Endothelial cell (in vitro differentiated cells): ENCODE measurements at regions not wholly inside any gene's neighbourhood (a gene's known extent, or its start where the extent isn't known, plus 50 kb on each side); places are given as distances from the start of the nearest gene placed in this dataset.

ENCODE experiments used
- DNase-seq: peaks from one replicate; pipeline ENCODE4 v3.0.0; 2021; ENCODE audit warnings: low spot score
- H3K27ac Mint-ChIP-seq: one replicate; pipeline ENCODE4 v1.8.0; 2021; ENCODE audit warnings: mixed read lengths, inconsistent platforms; ENCODE audit not compliant: unreplicated experiment
- H3K27me3 Mint-ChIP-seq: one replicate; pipeline ENCODE4 v1.8.0; 2021; ENCODE audit warnings: mild to moderate bottlenecking, moderate library complexity, mixed read lengths, inconsistent platforms; ENCODE audit not compliant: unreplicated experiment
- H3K36me3 Mint-ChIP-seq: one replicate; pipeline ENCODE4 v1.8.0; 2021; ENCODE audit warnings: mild to moderate bottlenecking, low read depth, mixed read lengths, inconsistent platforms; ENCODE audit not compliant: unreplicated experiment
- H3K4me1 Mint-ChIP-seq: one replicate; pipeline ENCODE4 v1.8.0; 2021; ENCODE audit warnings: mild to moderate bottlenecking, mixed read lengths, inconsistent platforms; ENCODE audit not compliant: unreplicated experiment
- H3K4me3 Mint-ChIP-seq: one replicate; pipeline ENCODE4 v1.8.0; 2021; ENCODE audit warnings: mild to moderate bottlenecking, mixed read lengths, inconsistent platforms; ENCODE audit not compliant: unreplicated experiment
- H3K9me3 Mint-ChIP-seq: one replicate; pipeline ENCODE4 v1.8.0; 2021; ENCODE audit warnings: mixed read lengths, inconsistent platforms; ENCODE audit not compliant: unreplicated experiment
- CTCF ChIP-seq: fragments of 200-600 bp; sonication (generic); IDR thresholded peaks from one replicate; pipeline ENCODE4 v1.5.0; 2021; ENCODE audit warnings: antibody characterized with exemption; ENCODE audit not compliant: unreplicated experiment

DNA sequence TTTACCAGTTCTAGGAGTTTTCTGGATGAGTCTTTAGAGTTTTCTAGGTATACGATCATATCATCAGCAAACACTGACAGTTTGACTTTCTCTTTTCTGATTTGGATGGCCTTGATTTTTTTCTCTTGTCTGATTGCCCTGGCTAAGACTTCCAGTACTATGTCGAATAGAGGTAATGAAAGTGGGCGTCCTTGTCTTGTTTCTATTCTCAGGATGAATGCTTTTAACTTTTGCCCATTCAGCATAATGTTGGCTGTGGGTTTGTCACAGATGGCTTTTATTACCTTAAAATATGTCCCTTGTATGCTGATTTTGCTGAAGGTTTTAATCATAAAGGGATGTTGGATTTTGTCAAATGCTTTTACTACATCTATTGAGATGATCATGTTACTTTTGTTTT lies 223.2 kb upstream of the COBL start:
- Mint-ChIP-seq H3K9me3 (no peaks in the 10 kb centered on the region), H3K4me1 (no peaks in the 10 kb centered on the region), H3K27ac (no peak overlapping the region), H3K27me3 (peaks cover 1% of the 10 kb centered on the region), H3K36me3 (no peaks in the 10 kb centered on the region), H3K4me3 (no peak overlapping the region)
- no peak for DNase-seq
- no peak for TF ChIP-seq CTCF

- no peak for TF ChIP-seq CTCF
- DNase-seq, result no peak
- Mint-ChIP-seq H3K4me3 (no peak overlapping the region), H3K36me3 (no peaks in the 10 kb centered on the region), H3K27me3 (no peaks in the 10 kb centered on the region), H3K27ac (no peak overlapping the region), H3K4me1 (peaks cover 4% of the 10 kb centered on the region), H3K9me3 (no peaks in the 10 kb centered on the region)
Observed at GRCh38 chr7:51528172-51528571, 211.6 kb upstream of the COBL start.

DNA sequence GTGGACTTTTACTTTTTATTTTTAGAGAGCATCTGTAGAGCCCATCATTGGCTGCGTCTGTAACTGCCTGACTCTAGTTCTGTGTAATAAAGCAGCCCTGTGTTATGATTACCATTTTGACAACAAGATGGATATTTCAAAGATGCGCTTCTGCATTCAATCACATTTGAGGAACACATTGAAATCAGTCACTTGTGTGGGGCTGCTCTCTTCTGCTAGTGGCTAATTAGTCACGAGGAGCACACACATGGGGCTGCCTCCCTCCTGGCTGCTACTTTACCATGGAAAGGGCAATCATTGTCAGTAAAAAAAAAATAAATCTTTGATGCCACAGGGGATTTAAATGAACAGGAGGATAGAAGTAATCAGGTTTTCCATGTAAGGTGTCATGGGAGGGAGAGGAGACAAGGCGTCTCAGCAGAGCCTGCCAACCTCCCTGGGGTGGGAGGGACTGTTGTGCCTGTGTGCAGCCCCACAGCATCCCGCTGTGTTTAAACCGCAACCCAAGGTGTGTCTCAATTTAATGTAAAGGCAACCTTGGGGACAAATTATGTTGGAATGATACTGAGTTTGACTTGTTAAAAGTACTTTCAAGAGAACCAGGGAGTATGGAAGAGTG lies 205.2 kb upstream of the COBL start:
- no peak overlapping the region for H3K4me3 Mint-ChIP-seq
- no peaks in the 10 kb centered on the region for H3K27me3 Mint-ChIP-seq
- no peaks in the 10 kb centered on the region for H3K9me3 Mint-ChIP-seq
- H3K4me1 Mint-ChIP-seq, result no peaks in the 10 kb centered on the region
- no peak overlapping the region for H3K27ac Mint-ChIP-seq
- H3K36me3 Mint-ChIP-seq, result no peaks in the 10 kb centered on the region
- DNase-seq, result no peak
- TF ChIP-seq CTCF, result no peak

DNA sequence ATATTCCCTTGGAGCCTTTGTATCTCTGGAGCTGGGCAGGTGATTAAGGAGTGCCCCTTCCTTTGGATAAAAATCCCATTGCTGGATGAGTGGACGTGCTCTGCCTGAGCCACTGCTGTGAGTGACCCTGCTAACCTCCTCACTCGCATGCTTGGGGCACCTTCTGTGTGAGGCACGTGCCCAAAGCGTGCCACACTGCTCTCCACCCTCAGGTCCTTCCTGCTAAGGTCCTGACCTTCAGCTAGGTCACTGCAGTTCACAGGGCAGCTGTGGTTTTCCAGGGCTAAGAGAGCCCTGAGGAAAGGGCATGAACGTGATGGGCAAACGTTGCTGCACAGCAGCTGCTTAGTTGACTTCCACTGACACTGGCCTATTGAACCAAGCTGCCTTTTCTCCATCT lies 204.4 kb upstream of the COBL start:
- Mint-ChIP-seq H3K4me1 (no peaks in the 10 kb centered on the region), H3K27ac (no peak overlapping the region), H3K9me3 (no peaks in the 10 kb centered on the region), H3K4me3 (no peak overlapping the region), H3K27me3 (no peaks in the 10 kb centered on the region), H3K36me3 (no peaks in the 10 kb centered on the region)
- no peak for TF ChIP-seq CTCF
- DNase-seq, result no peak

GRCh38 chr7:51518646-51519045 lies 202.0 kb upstream of the COBL start:
- no peaks in the 10 kb centered on the region for H3K27me3 Mint-ChIP-seq
- no peak for DNase-seq
- TF ChIP-seq CTCF, result no peak
- H3K36me3 Mint-ChIP-seq, result no peaks in the 10 kb centered on the region
- H3K4me3 Mint-ChIP-seq, result no peak overlapping the region
- H3K9me3 Mint-ChIP-seq, result no peaks in the 10 kb centered on the region
- no peak overlapping the region for H3K27ac Mint-ChIP-seq
- H3K4me1 Mint-ChIP-seq, result no peaks in the 10 kb centered on the region
